ENCODE measurements at regions not wholly inside any gene's neighbourhood (a gene's known extent, or its start where the extent isn't known, plus 50 kb on each side); places are given as distances from the start of the nearest gene placed in this dataset.

GRCh38 chr5:24712947-24713346 lies 68.2 kb upstream of the CDH10 start:
- Histone ChIP-seq H3K27me3 (ENCODE audit: control insufficient read depth in 2 of 2, insufficient read depth in 2 of 2, low read length in 2 of 2) (no peaks in the 10 kb centered on the region), H3K4me3 (ENCODE audit: low read length) (no peak overlapping the region), H3K27ac (ENCODE audit: low read depth, low read length) (no peak overlapping the region), H3K9me3 (ENCODE audit: control insufficient read depth in 2 of 3, low read length in 3 of 3) (no peaks in the 10 kb centered on the region), H3K4me1 (ENCODE audit: control insufficient read depth in 2 of 2, insufficient read depth in 2 of 2, low read length in 2 of 2) (no peaks in the 10 kb centered on the region), H3K36me3 (ENCODE audit: control insufficient read depth in 2 of 3, insufficient read depth in 3 of 3, low read length in 3 of 3) (no peaks in the 10 kb centered on the region)
- Mint-ChIP-seq H3K27ac (no peak overlapping the region), H3K36me3 (no peaks in the 10 kb centered on the region), H3K4me3 (no peak overlapping the region), H3K9me3 (peaks cover 0 to 18% (median 5%) of the 10 kb centered on the region in 11 donors), H3K27me3 (no peaks in the 10 kb centered on the region), H3K4me1 (no peaks in the 10 kb centered on the region)
- intact Hi-C loops (cut with micrococcal nuclease): no loop called here
- DNase-seq: no peak
- POLR2A ChIA-PET: no interaction called here
- CTCF ChIA-PET: no interaction called here
- ATAC-seq: no peak

DNA sequence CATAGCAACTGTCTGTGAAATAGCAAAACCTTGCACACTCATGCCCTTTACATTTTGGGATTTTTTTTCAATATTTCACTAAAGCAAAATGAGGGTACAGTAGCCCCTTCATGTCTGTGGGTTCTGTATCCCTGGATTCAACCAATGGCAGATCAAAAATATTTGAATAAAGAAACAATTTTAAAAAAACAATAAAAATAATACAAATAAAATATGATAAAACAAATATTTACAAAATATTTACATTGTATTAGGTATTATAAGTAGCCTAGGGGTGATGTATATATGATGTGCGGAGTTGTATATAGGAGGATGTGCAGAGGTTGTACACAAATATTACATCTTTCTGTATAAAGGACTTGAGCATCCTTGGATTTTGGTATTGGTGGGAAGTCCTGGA lies 67.3 kb upstream of the CDH10 start:
- POLR2A ChIA-PET: no interaction called here
- Mint-ChIP-seq H3K36me3 (no peaks in the 10 kb centered on the region), H3K4me1 (no peaks in the 10 kb centered on the region), H3K27me3 (no peaks in the 10 kb centered on the region), H3K9me3 (peaks cover 0 to 18% (median 6%) of the 10 kb centered on the region in 11 donors), H3K27ac (no peak overlapping the region), H3K4me3 (no peak overlapping the region)
- no peak for ATAC-seq
- no peaks in the 10 kb centered on the region for H3K36me3 ChIP-seq (ENCODE audit: control insufficient read depth in 2 of 3, insufficient read depth in 3 of 3, low read length in 3 of 3)
- H3K27me3 ChIP-seq (ENCODE audit: control insufficient read depth in 2 of 2, insufficient read depth in 2 of 2, low read length in 2 of 2): no peaks in the 10 kb centered on the region
- no peaks in the 10 kb centered on the region for H3K9me3 ChIP-seq (ENCODE audit: control insufficient read depth in 2 of 3, low read length in 3 of 3)
- no peak overlapping the region for H3K27ac ChIP-seq (ENCODE audit: low read depth, low read length)
- no peaks in the 10 kb centered on the region for H3K4me1 ChIP-seq (ENCODE audit: control insufficient read depth in 2 of 2, insufficient read depth in 2 of 2, low read length in 2 of 2)
- CTCF ChIA-PET: no interaction called here
- intact Hi-C loops (cut with micrococcal nuclease): no loop called here
- DNase-seq: no peak
- H3K4me3 ChIP-seq (ENCODE audit: low read length): no peak overlapping the region

DNA sequence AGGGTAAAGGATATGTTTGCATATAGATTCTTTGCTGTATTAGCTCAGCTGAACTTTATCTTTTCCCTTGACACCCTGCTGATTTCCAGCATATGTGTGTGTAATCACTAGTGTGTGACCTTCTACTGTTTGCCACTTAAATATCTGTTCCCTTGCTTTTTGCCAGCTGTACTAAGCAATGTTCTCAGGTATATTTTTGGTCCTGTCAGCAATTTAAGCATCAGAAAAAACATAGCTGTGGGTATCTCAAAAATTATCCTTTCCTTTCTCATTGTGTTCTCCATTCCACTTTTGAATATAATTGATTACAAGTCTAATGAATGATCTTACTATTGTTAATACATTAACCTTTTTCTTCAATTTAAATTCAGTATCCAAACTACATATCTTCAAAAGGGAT lies 59.2 kb upstream of the CDH10 start:
- no peaks in the 10 kb centered on the region for H3K27me3 Mint-ChIP-seq
- CTCF ChIA-PET: no interaction called here
- H3K36me3 Mint-ChIP-seq: no peaks in the 10 kb centered on the region
- POLR2A ChIA-PET: no interaction called here
- no peak overlapping the region for H3K27ac Mint-ChIP-seq
- no peak for DNase-seq
- H3K4me1 ChIP-seq (ENCODE audit: control insufficient read depth in 2 of 2, insufficient read depth in 2 of 2, low read length in 2 of 2): no peaks in the 10 kb centered on the region
- no peaks in the 10 kb centered on the region for H3K9me3 ChIP-seq (ENCODE audit: control insufficient read depth in 2 of 3, low read length in 3 of 3)
- H3K4me3 Mint-ChIP-seq: no peak overlapping the region
- no peak overlapping the region for H3K27ac ChIP-seq (ENCODE audit: low read depth, low read length)
- ATAC-seq: no peak
- no peaks in the 10 kb centered on the region for H3K27me3 ChIP-seq (ENCODE audit: control insufficient read depth in 2 of 2, insufficient read depth in 2 of 2, low read length in 2 of 2)
- intact Hi-C loops (cut with micrococcal nuclease): no loop called here
- no peaks in the 10 kb centered on the region for H3K4me1 Mint-ChIP-seq
- no peaks in the 10 kb centered on the region for H3K36me3 ChIP-seq (ENCODE audit: control insufficient read depth in 2 of 3, insufficient read depth in 3 of 3, low read length in 3 of 3)
- H3K4me3 ChIP-seq (ENCODE audit: low read length): no peak overlapping the region
- H3K9me3 Mint-ChIP-seq: peaks cover 3 to 37% (median 22%) of the 10 kb centered on the region in 11 donors

Data from naive thymus-derived CD4-positive, alpha-beta T cell (primary cell).